ENCODE measurements at regions not wholly inside any gene's neighbourhood (a gene's known extent, or its start where the extent isn't known, plus 50 kb on each side); places are given as distances from the start of the nearest gene placed in this dataset.
"Not testable (repeated sequence)": the region's sequence is repeated elsewhere in the genome, so short reads cannot be mapped to it uniquely, and the experiment has no call there.

DNA sequence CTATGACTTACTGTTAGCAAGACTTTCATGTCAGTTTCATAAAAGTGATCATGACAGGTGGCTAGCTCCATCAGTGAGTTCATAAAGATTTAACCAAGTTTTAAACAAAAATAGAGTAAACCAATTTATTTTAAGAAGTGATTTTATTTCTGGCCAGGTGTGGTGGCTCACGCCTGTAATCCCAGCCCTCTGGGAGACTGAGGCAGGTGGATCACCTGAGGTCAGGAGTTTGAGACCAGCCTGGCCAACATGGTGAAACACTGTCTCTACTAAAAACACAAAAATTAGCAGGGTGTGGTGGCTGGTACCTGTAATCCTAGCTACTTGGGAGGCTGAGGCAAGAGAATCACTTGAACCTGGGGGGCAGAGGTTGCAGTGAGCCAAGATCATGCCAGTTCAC is 111.4 kb upstream of the MAP2 start:
- DNase-seq = not testable (repeated sequence)

DNA sequence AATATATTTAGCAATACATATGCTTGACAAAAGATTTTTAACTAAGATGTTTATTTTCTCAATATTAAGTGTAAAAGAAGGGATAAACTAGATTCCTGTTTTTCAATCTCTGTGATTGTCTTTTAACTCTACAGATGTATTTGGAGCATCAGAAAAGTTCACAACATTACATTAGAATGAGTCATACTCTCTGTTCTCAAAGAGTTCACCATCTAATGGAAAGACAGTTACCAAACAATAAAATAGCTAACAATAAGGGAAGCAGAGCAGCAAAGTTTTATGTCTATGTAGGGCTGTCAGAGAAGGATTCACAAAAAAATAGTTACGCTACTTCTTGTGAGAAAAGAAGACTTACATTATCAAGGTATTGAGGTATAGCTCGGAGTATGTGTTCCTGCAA is 109.2 kb upstream of the MAP2 start:
- DNase-seq = no peak

DNA sequence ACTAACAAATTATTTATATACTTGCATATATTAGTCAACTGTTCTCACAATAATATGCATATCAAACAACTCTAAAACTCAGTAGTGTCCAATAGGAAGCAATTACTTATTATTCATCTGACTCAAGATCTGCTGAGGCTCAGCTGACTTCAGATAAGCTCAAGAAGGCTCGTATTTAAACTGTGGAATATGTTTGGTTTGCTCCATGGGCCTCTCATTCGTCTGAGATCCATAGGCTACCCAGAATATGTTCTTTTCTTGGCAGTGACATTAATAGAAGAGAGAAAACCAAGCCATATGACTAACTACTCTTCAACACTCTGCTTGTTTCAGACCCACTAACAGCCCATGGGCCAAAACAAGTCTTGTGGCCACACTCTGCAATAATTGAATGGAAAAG is 107.7 kb upstream of the MAP2 start:
- DNase-seq = no peak

DNA sequence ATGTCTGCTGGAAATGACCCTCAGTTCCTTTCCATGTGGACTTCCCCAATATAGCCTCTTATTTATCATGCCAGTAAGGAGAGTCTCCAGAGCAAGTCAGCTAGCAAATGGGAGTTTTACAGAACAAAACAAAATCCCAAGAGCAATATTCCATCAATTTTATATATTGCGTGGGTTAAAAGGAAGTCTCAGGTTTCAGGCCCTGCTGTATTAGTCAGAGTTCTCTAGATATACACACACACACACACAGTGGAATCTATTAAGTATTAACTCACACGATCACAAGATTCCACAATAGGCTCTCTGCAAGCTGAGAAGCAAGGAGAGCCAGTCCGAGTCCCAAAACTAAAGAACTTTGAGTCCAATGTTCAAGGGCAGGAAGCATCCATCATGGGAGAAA is 102.8 kb upstream of the MAP2 start:
- DNase-seq = no peak

DNA sequence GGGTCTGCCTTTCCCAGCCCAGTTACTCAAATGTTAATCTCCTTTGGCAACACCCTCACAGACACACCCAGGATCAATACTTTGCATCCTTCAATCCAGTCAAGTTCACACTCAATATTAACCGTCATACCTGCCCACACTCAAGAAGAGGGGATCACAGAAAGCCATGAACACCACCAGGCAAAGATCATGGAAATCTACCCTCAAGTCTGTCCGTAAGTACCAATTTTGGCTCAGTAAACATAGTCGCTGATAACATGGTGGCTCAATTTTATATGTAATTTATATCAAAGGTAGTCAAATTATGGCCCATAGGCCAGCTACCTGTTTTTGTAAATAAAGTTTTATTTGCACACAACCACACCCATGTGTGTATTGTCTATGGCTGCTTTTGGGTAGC is 102.3 kb upstream of the MAP2 start:
- no peak for DNase-seq

DNA sequence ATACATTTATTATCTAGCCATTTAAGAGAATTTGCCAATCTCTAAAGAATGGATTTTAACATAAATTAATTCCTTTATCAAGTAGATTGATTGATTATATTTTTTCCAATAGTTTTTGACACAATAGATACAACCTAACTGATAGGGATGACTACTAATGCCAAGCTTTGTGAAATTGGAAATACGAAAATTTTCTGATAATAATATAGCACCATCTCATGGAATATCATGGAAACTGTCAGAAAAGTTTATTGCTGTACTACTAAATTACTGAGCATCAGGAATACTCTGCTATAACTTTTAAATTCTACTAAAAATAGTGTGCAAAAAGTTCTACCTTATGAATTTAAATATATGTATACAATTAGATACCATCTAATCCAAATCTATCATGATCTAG is 101.8 kb upstream of the MAP2 start:
- peak in 1 of 2 experiments; percentile 4 for DNase-seq

DNA sequence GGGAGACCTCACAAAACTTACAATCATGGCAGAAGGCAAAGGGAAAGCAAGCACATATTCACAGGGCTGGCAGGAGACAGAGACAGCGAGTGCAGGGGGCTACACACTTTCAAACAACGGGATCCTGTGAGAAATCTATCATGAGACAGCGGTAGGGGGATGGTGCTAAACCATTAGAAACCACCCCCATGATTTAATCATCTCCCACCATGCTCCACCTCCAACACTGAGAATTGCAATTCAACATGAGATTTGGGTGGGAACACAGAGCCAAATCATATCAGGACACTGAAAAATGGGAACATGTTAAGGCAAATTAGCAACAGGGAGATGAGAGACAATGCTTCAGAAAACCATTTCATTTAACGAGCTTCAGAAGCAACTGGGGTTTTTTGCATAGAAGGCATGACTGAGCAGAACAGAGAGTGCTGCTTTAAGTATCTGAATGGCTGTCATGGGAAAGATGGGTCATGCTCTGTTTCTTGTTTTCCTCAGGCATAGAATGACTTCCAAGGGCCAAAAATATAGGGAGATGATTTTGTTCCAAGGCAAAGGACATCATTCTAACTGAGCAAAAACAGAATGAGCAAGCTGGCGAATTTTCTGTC is 100.8 kb upstream of the MAP2 start:
- no peak for DNase-seq

DNA sequence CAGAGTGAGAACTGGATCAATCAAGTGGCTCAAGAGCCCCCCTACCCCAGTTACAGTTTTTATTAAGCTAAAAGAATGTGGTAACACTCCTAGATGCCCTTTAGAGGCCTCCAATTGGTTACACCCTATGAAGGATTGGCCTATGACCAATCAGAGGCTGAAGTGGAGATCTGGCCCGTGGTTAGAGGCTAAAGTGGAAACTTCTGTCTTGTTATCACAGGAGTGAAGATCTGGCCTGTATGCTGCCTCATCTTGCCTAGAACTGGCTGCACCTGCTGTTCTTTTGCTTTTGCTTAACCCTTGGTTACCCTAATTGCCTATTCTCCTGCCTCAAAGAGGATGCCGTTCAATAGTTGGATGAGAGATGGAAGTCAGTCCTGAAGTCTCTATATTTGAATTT is 100.1 kb upstream of the MAP2 start:
- DNase-seq = no peak

DNA sequence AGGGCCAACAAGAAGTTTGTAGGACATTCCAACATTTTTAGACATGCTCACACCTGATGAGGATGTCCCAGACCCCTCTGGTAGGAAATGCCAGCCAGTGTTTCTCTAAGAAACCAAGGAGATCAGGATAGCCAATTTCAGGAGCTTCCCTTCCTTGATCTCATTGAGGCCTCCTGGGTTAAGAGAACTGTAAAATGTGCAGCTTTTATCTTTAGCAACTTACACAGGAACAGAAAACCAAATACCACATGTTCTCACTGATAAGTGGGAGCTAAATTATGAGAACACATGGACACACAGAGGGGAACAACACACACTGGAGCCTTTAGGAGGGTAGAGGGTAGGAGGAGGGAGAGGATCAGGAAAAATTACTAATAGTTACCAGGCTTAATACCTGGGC is 99.6 kb upstream of the MAP2 start:
- DNase-seq = no peak

DNA sequence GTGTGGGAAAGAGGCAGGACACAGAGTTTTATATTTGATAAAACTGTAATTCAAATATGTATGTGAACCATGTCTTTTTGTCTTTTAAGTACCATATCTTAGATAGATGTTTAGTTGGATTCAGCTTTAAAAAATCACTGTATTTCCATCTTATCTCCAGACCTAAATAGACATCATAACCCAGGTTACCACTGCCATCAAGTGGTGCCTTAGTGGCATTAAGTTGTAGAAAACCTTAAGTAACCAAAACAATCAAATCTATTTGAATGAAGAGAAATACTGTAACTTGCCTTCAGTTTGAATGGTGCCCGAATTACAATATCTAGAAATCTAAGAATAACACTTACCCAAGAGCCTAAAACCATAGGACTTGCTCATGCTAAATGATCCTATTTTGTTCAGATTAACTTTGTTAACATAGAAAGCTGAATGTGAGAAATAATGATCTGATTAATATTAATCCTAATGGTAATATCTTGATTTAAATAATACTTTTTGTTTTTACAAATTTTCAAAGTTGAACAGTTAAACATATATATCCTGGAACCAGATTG is 92.5 kb upstream of the MAP2 start:
- DNase-seq = peak; percentile 23 to 38

DNA sequence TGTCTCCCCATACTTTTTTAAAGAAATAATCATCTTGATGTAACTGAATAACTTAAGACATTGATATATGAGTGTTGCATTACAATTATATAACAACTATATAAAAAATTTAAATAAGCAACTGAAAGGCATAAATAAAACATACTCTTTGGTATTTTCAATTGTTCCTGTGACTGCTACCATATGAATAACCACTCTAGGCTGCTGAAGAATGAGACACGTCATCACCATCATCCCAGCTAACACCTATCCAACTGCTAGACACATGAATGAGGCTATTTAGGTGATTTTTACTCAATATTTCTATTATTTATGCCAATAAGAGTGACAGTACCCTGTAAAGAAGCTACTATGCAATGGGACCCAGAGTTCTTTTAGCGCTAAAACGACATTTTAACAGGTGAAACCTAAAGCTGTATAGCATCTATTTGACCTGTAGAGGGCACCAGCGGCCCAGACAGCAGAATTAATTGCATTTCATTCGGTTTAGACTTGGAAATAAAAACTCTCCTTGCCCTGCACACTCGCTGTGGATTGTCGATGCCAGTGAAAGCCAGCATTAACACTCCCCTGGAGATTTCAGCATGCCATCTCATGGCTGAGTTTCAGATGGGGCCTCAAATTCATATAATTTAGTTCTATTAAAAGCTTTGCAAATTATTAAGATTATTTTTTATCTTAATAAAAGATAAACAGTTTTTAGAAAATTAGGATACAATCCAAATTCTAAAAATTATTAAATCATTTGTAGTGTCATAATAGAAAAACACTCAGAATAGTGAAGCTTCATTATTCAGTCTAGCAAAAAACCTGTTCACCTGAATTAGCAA is 89.4 kb upstream of the MAP2 start:
- DNase-seq = peak; percentile 56 to 67

DNA sequence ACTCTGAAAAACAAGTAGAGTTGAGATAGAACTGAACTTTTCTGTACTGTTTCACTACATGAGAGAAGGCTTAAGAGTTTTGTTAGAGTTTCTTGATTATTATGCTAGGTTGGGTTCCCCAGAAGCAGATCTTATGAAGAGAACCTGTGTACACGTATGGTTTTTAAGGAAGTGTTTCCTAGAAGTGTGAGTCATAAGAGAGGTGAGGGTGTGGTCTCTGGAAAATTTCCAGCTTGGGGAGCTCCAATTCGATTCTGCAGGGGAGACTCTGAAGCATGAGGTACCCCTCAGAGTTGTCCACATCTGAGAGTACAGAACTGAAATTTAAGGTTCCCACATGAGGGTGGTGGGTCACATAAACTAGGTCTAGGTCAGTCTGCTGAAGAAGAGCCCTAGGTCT is 83.3 kb upstream of the MAP2 start:
- no peak for DNase-seq

DNA sequence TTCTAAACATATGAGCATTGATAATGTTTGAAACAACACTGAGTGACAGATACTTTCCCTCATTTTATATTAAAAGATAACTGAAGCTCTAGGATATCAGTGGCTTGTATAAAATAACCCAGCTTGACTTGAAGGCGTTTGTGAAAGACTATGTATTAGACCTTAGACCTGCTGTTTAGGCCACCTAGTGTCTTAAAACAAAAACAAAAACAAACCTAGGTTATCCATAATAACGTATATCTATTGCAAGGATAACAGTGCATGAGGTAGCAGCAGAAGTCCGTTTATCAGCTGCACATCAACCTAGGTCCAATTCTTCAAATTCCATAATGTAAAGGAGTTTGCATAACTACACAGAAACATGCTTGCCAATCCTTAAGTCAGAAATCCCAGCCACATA is 79.5 kb upstream of the MAP2 start:
- DNase-seq = no peak

DNA sequence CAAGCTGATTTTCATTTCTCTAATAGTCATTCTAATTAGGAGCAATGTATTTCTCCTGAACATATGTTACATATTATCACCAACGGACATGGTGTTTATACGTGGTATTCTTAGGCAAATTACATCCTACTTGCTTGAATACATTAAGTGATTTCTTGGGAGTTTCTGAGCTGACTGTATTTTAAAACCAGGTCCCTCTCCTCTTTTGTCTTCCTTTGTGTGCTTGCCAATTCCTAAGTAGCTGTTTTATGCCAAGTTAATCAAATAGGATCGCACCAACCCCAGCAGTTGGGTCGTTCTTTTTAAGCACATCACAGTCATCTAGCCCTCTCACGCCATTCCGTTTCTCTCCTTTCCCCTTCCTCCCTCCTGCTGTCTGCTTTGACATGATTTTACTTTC is 75.4 kb upstream of the MAP2 start:
- no peak for DNase-seq

DNA sequence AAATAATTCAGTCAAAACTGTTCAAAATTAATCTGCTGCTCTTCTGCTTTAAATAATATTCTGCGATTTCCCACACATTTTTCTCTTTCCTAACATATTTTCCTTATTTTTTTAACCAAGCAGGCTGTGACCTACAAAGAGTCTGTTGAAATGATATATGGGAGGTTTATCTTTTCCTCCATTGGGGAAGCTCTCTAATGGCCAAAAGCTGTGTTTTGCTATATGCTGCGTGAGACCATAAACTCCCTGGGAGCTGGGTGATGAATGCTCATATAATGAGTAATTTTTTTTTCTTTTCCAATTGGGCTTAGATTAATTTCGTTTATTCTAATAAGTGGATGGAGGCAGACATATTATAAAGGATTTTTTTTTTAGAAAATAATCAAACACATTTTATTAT is 72.2 kb upstream of the MAP2 start:
- no peak for DNase-seq

DNA sequence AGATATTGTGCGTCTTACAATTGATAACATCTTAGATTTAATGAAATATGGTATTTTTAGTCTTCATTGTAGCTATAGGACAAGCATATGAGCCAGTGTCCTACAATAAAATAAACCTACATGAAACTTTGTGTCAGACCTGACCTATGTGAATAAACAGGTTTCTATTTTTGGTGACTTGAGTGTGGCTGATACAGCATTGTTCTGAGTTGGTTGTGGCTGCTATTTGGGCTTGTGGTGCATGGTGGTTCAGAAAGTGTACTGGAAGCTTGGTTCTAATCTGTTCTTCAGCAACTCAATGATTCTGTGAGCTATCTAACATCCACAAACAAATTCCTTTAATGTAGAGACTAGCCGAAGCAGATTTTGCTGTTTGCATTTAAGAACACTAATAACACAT is 64.9 kb upstream of the MAP2 start:
- no peak for DNase-seq

DNA sequence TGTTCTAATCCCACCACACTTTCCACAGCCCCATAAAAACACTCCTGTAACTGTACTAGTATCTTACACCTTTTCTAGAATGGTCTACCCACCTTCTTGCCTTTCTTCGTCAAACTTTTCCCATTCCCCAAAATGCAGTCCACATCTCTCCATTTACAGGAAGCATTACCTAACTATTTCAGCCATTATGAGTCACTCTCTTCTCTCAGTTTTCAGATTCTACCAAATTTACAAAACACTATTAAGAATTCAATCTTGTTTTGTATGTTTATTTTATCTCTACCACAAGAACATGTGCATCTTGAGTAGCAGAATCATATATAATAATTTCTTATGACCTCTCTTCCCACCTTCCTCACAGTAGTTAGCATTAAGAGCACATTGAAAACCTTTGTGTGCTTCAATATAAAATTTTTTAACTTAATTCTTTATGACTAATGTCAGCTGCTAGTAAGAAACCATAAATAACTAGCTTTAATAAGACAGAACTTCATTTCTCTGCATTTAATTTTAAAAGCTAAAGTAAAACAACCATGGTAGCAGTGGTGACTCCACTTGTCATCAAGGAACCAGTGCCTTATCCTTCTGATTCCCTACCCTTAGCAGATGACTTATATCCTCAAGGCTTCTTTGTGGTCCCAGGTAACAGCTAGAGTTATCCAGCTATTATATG is 56.6 kb upstream of the MAP2 start:
- DNase-seq = no peak

DNA sequence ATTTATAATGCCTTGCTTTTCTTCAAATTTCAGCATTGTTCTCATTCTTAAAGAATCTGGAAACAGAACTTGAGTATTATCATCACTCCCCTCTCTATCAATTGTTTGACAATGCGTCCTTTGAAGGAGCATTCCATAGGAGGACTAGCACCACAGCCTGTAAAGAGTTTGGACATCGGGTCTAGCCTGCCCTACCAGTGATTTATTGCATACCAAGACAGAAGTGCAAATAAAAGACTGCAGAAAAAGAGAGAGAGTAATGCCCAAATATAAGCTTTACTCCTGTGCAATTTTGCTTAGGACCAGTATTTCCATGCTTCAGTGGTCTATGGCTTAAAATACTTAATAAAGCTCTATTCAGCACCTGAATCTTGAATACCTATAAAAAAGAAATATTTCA is 55.4 kb upstream of the MAP2 start:
- no peak for DNase-seq

DNA sequence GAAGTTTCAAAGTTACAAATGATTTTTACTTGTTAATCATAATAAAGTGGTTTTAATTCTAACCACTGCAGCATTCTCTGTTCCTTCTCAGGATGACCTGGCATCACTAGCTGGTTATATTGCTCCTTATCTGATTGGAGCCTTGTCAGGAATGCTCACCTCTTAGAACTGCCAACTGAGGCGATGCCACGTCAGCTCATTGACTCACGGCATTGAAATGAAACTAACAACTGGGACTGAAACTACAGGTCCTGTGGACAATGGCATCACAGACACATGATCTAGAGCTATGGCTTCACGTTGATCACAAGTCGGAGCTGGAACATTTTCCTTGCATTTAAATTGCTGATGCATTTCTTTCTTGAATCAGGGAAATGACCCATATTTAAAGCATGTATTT is 54.9 kb upstream of the MAP2 start:
- no peak for DNase-seq

DNA sequence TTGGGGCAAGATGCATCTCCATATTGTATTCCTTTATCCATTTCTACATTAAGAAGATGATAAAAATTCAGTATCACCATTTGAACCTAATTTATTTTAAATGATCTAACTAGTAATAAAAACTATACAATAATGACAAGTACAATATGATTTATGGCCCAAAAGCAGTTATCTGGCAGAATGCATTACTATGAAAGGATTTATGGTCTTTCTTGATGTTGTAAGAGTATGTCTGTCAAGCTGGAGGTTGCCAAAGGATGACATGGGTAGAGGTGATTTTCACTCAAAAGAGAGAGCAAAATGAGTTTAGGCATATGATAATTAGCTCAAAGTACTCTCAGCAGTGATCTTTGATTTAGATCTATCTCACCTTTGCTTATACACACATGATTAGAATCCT is 54.2 kb upstream of the MAP2 start:
- DNase-seq = no peak

DNA sequence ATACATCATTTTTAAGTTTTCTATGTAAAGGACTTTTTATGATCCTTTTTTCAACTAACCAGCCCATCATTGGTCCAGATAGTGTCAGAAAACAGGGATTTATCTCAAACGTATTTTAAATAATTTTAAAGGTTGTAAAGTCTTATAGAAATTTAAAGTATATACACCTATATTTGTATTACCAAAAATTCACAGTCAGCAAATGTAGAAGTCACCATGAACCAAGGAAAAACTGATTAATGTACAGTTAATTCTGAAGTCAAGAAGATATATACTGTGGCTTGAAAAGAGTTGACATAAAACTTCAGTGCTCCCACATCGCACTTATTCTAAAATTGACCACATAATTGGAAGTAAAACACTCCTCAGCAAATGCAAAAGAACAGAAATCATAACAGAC is 52.4 kb upstream of the MAP2 start:
- no peak for DNase-seq

All from AML-193 (cell line).